ENCODE measurements at regions not wholly inside any gene's neighbourhood (a gene's known extent, or its start where the extent isn't known, plus 50 kb on each side); places are given as distances from the start of the nearest gene placed in this dataset.

DNA sequence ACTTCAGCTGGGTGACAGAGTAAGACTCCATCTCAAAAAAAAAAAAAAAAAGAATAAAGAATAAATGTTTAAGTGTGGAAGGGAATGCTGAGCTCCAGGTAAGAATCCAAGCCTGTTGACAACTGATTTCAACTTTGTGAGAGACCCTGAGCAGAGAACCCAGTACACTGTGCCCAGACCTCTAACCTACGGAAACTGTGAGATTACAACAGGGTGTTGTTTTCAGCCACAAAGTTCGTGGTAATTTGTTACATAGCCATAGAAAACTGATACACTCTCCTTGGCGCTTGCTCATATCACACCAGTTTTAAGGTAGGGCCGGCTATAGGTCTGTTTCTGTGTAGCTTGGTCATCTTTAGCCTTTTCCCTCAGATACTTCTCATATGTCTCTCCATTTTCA lies 98.4 kb upstream of the PAPOLG start:
- TF ChIP-seq, protein P1, sequence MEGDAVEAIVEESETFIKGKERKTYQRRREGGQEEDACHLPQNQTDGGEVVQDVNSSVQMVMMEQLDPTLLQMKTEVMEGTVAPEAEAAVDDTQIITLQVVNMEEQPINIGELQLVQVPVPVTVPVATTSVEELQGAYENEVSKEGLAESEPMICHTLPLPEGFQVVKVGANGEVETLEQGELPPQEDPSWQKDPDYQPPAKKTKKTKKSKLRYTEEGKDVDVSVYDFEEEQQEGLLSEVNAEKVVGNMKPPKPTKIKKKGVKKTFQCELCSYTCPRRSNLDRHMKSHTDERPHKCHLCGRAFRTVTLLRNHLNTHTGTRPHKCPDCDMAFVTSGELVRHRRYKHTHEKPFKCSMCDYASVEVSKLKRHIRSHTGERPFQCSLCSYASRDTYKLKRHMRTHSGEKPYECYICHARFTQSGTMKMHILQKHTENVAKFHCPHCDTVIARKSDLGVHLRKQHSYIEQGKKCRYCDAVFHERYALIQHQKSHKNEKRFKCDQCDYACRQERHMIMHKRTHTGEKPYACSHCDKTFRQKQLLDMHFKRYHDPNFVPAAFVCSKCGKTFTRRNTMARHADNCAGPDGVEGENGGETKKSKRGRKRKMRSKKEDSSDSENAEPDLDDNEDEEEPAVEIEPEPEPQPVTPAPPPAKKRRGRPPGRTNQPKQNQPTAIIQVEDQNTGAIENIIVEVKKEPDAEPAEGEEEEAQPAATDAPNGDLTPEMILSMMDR (conservative IDR thresholded peaks at IDR 0.05; ENCODE audit: low read length) = no peak
- no peak for TF ChIP-seq EZH2phosphoT487 (IDR thresholded peaks at IDR 0.05; ENCODE audit: borderline replicate concordance, low read depth, low read length)
